ENCODE measurements at regions not wholly inside any gene's neighbourhood (a gene's known extent, or its start where the extent isn't known, plus 50 kb on each side); places are given as distances from the start of the nearest gene placed in this dataset.
A peak's percentile ranks its signal among the peaks of the same experiment; 100 is the strongest.
"Not testable (repeated sequence)": the region's sequence is repeated elsewhere in the genome, so short reads cannot be mapped to it uniquely, and the experiment has no call there.

- DNase-seq (peak in 1 of 2 donors; percentile 82), FAIRE-seq (no peak)
- H3K4me1 ChIP-seq (ENCODE audit: control insufficient read depth in 3 of 3, insufficient read depth in 2 of 3, low read depth in 1 of 3, low read length in 2 of 3), result peaks cover 0 to 18% (median 0%) of the 10 kb centered on the region in 3 donors
- 74 to 89% (median 81%) methylated on average over 1 of the region's 1 CpG for WGBS, 3 donors
- H3K27me3 ChIP-seq (ENCODE audit: control insufficient read depth in 3 of 3, insufficient read depth in 3 of 3, low read length in 3 of 3), result no peaks in the 10 kb centered on the region
- no peak overlapping the region for H3K4me3 ChIP-seq (ENCODE audit: low read depth in 1 of 3, low read length in 3 of 3)
- peaks cover 1 to 6% of the 10 kb centered on the region in 2 donors for H3K9me3 ChIP-seq (ENCODE audit: control insufficient read depth in 2 of 2, insufficient read depth in 1 of 2, low read depth in 1 of 2, low read length in 1 of 2)
- H3K36me3 ChIP-seq (ENCODE audit: control insufficient read depth in 3 of 3, insufficient read depth in 2 of 3, low read depth in 1 of 3, low read length in 3 of 3), result no peaks in the 10 kb centered on the region
- peak overlapping the region in 1 of 3 donors; percentile 77 for H3K27ac ChIP-seq (ENCODE audit: low read depth in 1 of 3, low read length in 2 of 3)
These were observed 106.5 kb upstream of the SETMAR start for GRCh38 chr3:4196506-4197147.

GRCh38 chr3:4197670-4198069, 105.5 kb upstream of the SETMAR start:
- Histone ChIP-seq H3K27ac (ENCODE audit: low read depth in 1 of 3, low read length in 2 of 3) (peak overlapping the region in 1 of 3 donors; percentile 59), H3K27me3 (ENCODE audit: control insufficient read depth in 3 of 3, insufficient read depth in 3 of 3, low read length in 3 of 3) (no peaks in the 10 kb centered on the region), H3K36me3 (ENCODE audit: control insufficient read depth in 3 of 3, insufficient read depth in 2 of 3, low read depth in 1 of 3, low read length in 3 of 3) (no peaks in the 10 kb centered on the region), H3K9me3 (ENCODE audit: control insufficient read depth in 2 of 2, insufficient read depth in 1 of 2, low read depth in 1 of 2, low read length in 1 of 2) (peaks cover 0 to 4% of the 10 kb centered on the region in 2 donors), H3K4me3 (ENCODE audit: low read depth in 1 of 3, low read length in 3 of 3) (no peak overlapping the region), H3K4me1 (ENCODE audit: control insufficient read depth in 3 of 3, insufficient read depth in 2 of 3, low read depth in 1 of 3, low read length in 2 of 3) (peaks cover 0 to 15% (median 0%) of the 10 kb centered on the region in 3 donors)
- DNase-seq (no peak), FAIRE-seq (no peak)
- WGBS, 3 donors, result 93 to 96% (median 93%) methylated on average over 6 of the region's 6 CpGs

GRCh38 chr3:4198491-4198890, 104.7 kb upstream of the SETMAR start:
- 86 to 98% (median 95%) methylated on average over 3 of the region's 3 CpGs for WGBS, 3 donors
- no peak overlapping the region for H3K4me3 ChIP-seq (ENCODE audit: low read depth in 1 of 3, low read length in 3 of 3)
- H3K27me3 ChIP-seq (ENCODE audit: control insufficient read depth in 3 of 3, insufficient read depth in 3 of 3, low read length in 3 of 3), result no peaks in the 10 kb centered on the region
- no peaks in the 10 kb centered on the region for H3K9me3 ChIP-seq (ENCODE audit: control insufficient read depth in 2 of 2, insufficient read depth in 1 of 2, low read depth in 1 of 2, low read length in 1 of 2)
- H3K4me1 ChIP-seq (ENCODE audit: control insufficient read depth in 3 of 3, insufficient read depth in 2 of 3, low read depth in 1 of 3, low read length in 2 of 3), result peaks cover 0 to 15% (median 0%) of the 10 kb centered on the region in 3 donors
- DNase-seq, result no peak
- no peak overlapping the region for H3K27ac ChIP-seq (ENCODE audit: low read depth in 1 of 3, low read length in 2 of 3)
- H3K36me3 ChIP-seq (ENCODE audit: control insufficient read depth in 3 of 3, insufficient read depth in 2 of 3, low read depth in 1 of 3, low read length in 3 of 3), result no peaks in the 10 kb centered on the region
- no peak for FAIRE-seq

- H3K4me3 ChIP-seq (ENCODE audit: low read depth in 1 of 3, low read length in 3 of 3); DNase-seq; H3K4me1 ChIP-seq (ENCODE audit: control insufficient read depth in 3 of 3, insufficient read depth in 2 of 3, low read depth in 1 of 3, low read length in 2 of 3); H3K9me3 ChIP-seq (ENCODE audit: control insufficient read depth in 2 of 2, insufficient read depth in 1 of 2, low read depth in 1 of 2, low read length in 1 of 2); FAIRE-seq; H3K36me3 ChIP-seq (ENCODE audit: control insufficient read depth in 3 of 3, insufficient read depth in 2 of 3, low read depth in 1 of 3, low read length in 3 of 3); H3K27ac ChIP-seq (ENCODE audit: low read depth in 1 of 3, low read length in 2 of 3); H3K27me3 ChIP-seq (ENCODE audit: control insufficient read depth in 3 of 3, insufficient read depth in 3 of 3, low read length in 3 of 3): not testable (repeated sequence)
These were observed 98.4 kb upstream of the SETMAR start for GRCh38 chr3:4204776-4205175.

- Histone ChIP-seq H3K27ac (ENCODE audit: low read depth in 1 of 3, low read length in 2 of 3) (no peak overlapping the region), H3K9me3 (ENCODE audit: control insufficient read depth in 2 of 2, insufficient read depth in 1 of 2, low read depth in 1 of 2, low read length in 1 of 2) (peaks cover 0 to 5% of the 10 kb centered on the region in 2 donors), H3K4me3 (ENCODE audit: low read depth in 1 of 3, low read length in 3 of 3) (no peak overlapping the region), H3K27me3 (ENCODE audit: control insufficient read depth in 3 of 3, insufficient read depth in 3 of 3, low read length in 3 of 3) (no peaks in the 10 kb centered on the region), H3K36me3 (ENCODE audit: control insufficient read depth in 3 of 3, insufficient read depth in 2 of 3, low read depth in 1 of 3, low read length in 3 of 3) (no peaks in the 10 kb centered on the region), H3K4me1 (ENCODE audit: control insufficient read depth in 3 of 3, insufficient read depth in 2 of 3, low read depth in 1 of 3, low read length in 2 of 3) (no peaks in the 10 kb centered on the region)
- FAIRE-seq (no peak), DNase-seq (peak in 1 of 2 donors; percentile 16)
- WGBS, 3 donors, result 21 to 30% (median 29%) methylated on average over 3 of the region's 3 CpGs
These were observed 95.5 kb upstream of the SETMAR start for GRCh38 chr3:4207672-4208071.

- no peaks in the 10 kb centered on the region for H3K4me1 ChIP-seq (ENCODE audit: control insufficient read depth in 3 of 3, insufficient read depth in 2 of 3, low read depth in 1 of 3, low read length in 2 of 3)
- 89 to 96% (median 92%) methylated on average over 4 of the region's 4 CpGs for WGBS, 3 donors
- peaks cover 0 to 5% of the 10 kb centered on the region in 2 donors for H3K9me3 ChIP-seq (ENCODE audit: control insufficient read depth in 2 of 2, insufficient read depth in 1 of 2, low read depth in 1 of 2, low read length in 1 of 2)
- DNase-seq (no peak), FAIRE-seq (no peak)
- no peaks in the 10 kb centered on the region for H3K27me3 ChIP-seq (ENCODE audit: control insufficient read depth in 3 of 3, insufficient read depth in 3 of 3, low read length in 3 of 3)
- H3K4me3 ChIP-seq (ENCODE audit: low read depth in 1 of 3, low read length in 3 of 3), result no peak overlapping the region
- H3K36me3 ChIP-seq (ENCODE audit: control insufficient read depth in 3 of 3, insufficient read depth in 2 of 3, low read depth in 1 of 3, low read length in 3 of 3), result no peaks in the 10 kb centered on the region
- H3K27ac ChIP-seq (ENCODE audit: low read depth in 1 of 3, low read length in 2 of 3), result no peak overlapping the region
These were observed 94.6 kb upstream of the SETMAR start for GRCh38 chr3:4208556-4208955.

- FAIRE-seq, result no peak
- Histone ChIP-seq H3K27ac (ENCODE audit: low read depth in 1 of 3, low read length in 2 of 3) (no peak overlapping the region), H3K4me1 (ENCODE audit: control insufficient read depth in 3 of 3, insufficient read depth in 2 of 3, low read depth in 1 of 3, low read length in 2 of 3) (no peaks in the 10 kb centered on the region), H3K9me3 (ENCODE audit: control insufficient read depth in 2 of 2, insufficient read depth in 1 of 2, low read depth in 1 of 2, low read length in 1 of 2) (peaks cover 0 to 5% of the 10 kb centered on the region in 2 donors), H3K36me3 (ENCODE audit: control insufficient read depth in 3 of 3, insufficient read depth in 2 of 3, low read depth in 1 of 3, low read length in 3 of 3) (no peaks in the 10 kb centered on the region), H3K4me3 (ENCODE audit: low read depth in 1 of 3, low read length in 3 of 3) (no peak overlapping the region), H3K27me3 (ENCODE audit: control insufficient read depth in 3 of 3, insufficient read depth in 3 of 3, low read length in 3 of 3) (no peaks in the 10 kb centered on the region)
- 43 to 55% (median 51%) methylated on average over 2 of the region's 2 CpGs for whole genome bisulfite sequencing, 3 donors
- no peak for DNase-seq
These were observed 91.6 kb upstream of the SETMAR start for GRCh38 chr3:4211610-4212009.

GRCh38 chr3:4213420-4213819, 89.7 kb upstream of the SETMAR start:
- H3K4me1 ChIP-seq (ENCODE audit: control insufficient read depth in 3 of 3, insufficient read depth in 2 of 3, low read depth in 1 of 3, low read length in 2 of 3); H3K4me3 ChIP-seq (ENCODE audit: low read depth in 1 of 3, low read length in 3 of 3); H3K27me3 ChIP-seq (ENCODE audit: control insufficient read depth in 3 of 3, insufficient read depth in 3 of 3, low read length in 3 of 3); H3K9me3 ChIP-seq (ENCODE audit: control insufficient read depth in 2 of 2, insufficient read depth in 1 of 2, low read depth in 1 of 2, low read length in 1 of 2); DNase-seq; H3K36me3 ChIP-seq (ENCODE audit: control insufficient read depth in 3 of 3, insufficient read depth in 2 of 3, low read depth in 1 of 3, low read length in 3 of 3); H3K27ac ChIP-seq (ENCODE audit: low read depth in 1 of 3, low read length in 2 of 3); FAIRE-seq: not testable (repeated sequence)

GRCh38 chr3:4216974-4217373, 86.2 kb upstream of the SETMAR start:
- not testable (repeated sequence) for DNase-seq; H3K9me3 ChIP-seq (ENCODE audit: control insufficient read depth in 2 of 2, insufficient read depth in 1 of 2, low read depth in 1 of 2, low read length in 1 of 2); H3K4me1 ChIP-seq (ENCODE audit: control insufficient read depth in 3 of 3, insufficient read depth in 2 of 3, low read depth in 1 of 3, low read length in 2 of 3); H3K27ac ChIP-seq (ENCODE audit: low read depth in 1 of 3, low read length in 2 of 3); H3K27me3 ChIP-seq (ENCODE audit: control insufficient read depth in 3 of 3, insufficient read depth in 3 of 3, low read length in 3 of 3); H3K36me3 ChIP-seq (ENCODE audit: control insufficient read depth in 3 of 3, insufficient read depth in 2 of 3, low read depth in 1 of 3, low read length in 3 of 3); H3K4me3 ChIP-seq (ENCODE audit: low read depth in 1 of 3, low read length in 3 of 3); FAIRE-seq
- 62 to 82% (median 73%) methylated on average over 2 of the region's 2 CpGs for WGBS, 3 donors

Data from small intestine (tissue), 7 donors.